ENCODE measurements at regions not wholly inside any gene's neighbourhood (a gene's known extent, or its start where the extent isn't known, plus 50 kb on each side); places are given as distances from the start of the nearest gene placed in this dataset.
A peak's percentile ranks its signal among the peaks of the same experiment; 100 is the strongest.

GRCh38 chr7:46493196-46493595, 572.1 kb upstream of the IGFBP3 start:
- Histone ChIP-seq H2AK5ac (ENCODE audit: low read depth, low read length) (no peak overlapping the region), H3K79me1 (ENCODE audit: low read depth, low read length) (no peaks in the 10 kb centered on the region), H3K27me3 (replicated peaks in 1 of 4; ENCODE audit: control insufficient read depth in 3 of 4, extremely low read depth in 1 of 4, insufficient read depth in 3 of 4, low read length in 3 of 4) (no peaks in the 10 kb centered on the region), H3K4me3 (ENCODE audit: extremely low read depth in 1 of 4, insufficient read depth in 2 of 4, low read depth in 3 of 4, low read length in 4 of 4) (no peak overlapping the region), H2BK120ac (replicated peaks; ENCODE audit: low read depth, low read length) (no peak overlapping the region), H3K56ac (replicated peaks; ENCODE audit: insufficient read length, low read depth, low read length) (no peak overlapping the region), H3K4me1 (replicated peaks in 1 of 4; ENCODE audit: control insufficient read depth in 3 of 4, insufficient read depth in 4 of 4, low read length in 3 of 4) (no peaks in the 10 kb centered on the region), H4K5ac (ENCODE audit: insufficient read length, low read depth, low read length) (no peak overlapping the region), H4K8ac (ENCODE audit: extremely low read depth, insufficient read depth, low read length) (no peak overlapping the region), H3K14ac (ENCODE audit: insufficient read length) (no peak overlapping the region), H3K23ac (ENCODE audit: insufficient read length) (no peak overlapping the region), H3K27ac (ENCODE audit: low read depth, low read length) (no peak overlapping the region), H3K18ac (ENCODE audit: extremely low read depth, low read length) (no peak overlapping the region), H2AFZ (ENCODE audit: low read length) (no peak overlapping the region), H3K36me3 (ENCODE audit: control insufficient read depth in 2 of 4, insufficient read depth in 4 of 4, low read length in 3 of 4) (no peaks in the 10 kb centered on the region), H3K4ac (replicated peaks; ENCODE audit: insufficient read length, low read depth, low read length) (no peak overlapping the region), H2BK5ac (ENCODE audit: low read depth, low read length) (no peak overlapping the region), H4K91ac (replicated peaks; ENCODE audit: insufficient read length, low read length) (no peak overlapping the region), H3K23me2 (ENCODE audit: low read depth, low read length) (no peaks in the 10 kb centered on the region), H3K9ac (replicated peaks in 1 of 4; ENCODE audit: extremely low read depth in 1 of 4, low read depth in 3 of 4, low read length in 3 of 4) (no peak overlapping the region), H3K79me2 (ENCODE audit: control insufficient read depth in 1 of 2, insufficient read depth in 2 of 2, low read length in 2 of 2) (no peaks in the 10 kb centered on the region), H3K9me3 (ENCODE audit: insufficient read depth in 2 of 2, low read depth in 1 of 2, low read length in 1 of 2) (no peaks in the 10 kb centered on the region), H2BK15ac (ENCODE audit: low read length) (no peak overlapping the region), H2BK20ac (ENCODE audit: low read length) (no peak overlapping the region), H4K20me1 (replicated peaks in 1 of 2; ENCODE audit: control insufficient read depth in 1 of 2, insufficient read depth in 2 of 2, low read length in 2 of 2) (no peaks in the 10 kb centered on the region), H3K4me2 (ENCODE audit: insufficient read depth in 1 of 2, low read depth in 2 of 2, low read length in 2 of 2) (no peak overlapping the region), H2BK12ac (ENCODE audit: low read depth, low read length) (no peak overlapping the region)
- TF ChIP-seq TAF7 (optimal IDR thresholded peaks at IDR 0.05; ENCODE audit: borderline replicate concordance, low read depth, low read length) (no peak), USF2 (IDR thresholded peaks at IDR 0.05; ENCODE audit: low read length) (no peak), POLR2A (IDR thresholded peaks at IDR 0.05; ENCODE audit: control extremely low read depth in 1 of 2, low read depth in 2 of 2, low read length in 2 of 2) (no peak), RAD21 (IDR thresholded peaks at IDR 0.05 in 1 of 2, conservative IDR thresholded peaks at IDR 0.05 in 1 of 2; ENCODE audit: low read depth in 2 of 2, low read length in 2 of 2) (peak in 1 of 2 experiments; percentile 26; a peak in 2 of 4 replicates), HDAC6 (IDR thresholded peaks at IDR 0.05; ENCODE audit: low read depth, low read length) (no peak), EGR1 (IDR thresholded peaks at IDR 0.05; ENCODE audit: borderline replicate concordance, low read depth, low read length) (no peak)
- 92% methylated on average over 4 of the region's 4 CpGs; no CpG with 5 or more reads in 1 of the 2 experiments for WGBS, 2 experiments (ENCODE audit: extremely low coverage in 1 of 2, insufficient coverage in 1 of 2, insufficient read length in 1 of 2, insufficient replicate concordance in 2 of 2, low coverage in 1 of 2, low lambda C conversion rate in 2 of 2, missing lambda C conversion rate in 1 of 2)
- DNase-seq (ENCODE audit: low read depth in 1 of 2, low spot score in 2 of 2): no peak
- FAIRE-seq: no peak
- POLR2A ChIA-PET (ENCODE audit: partially characterized antibody): no interaction called here
- CTCF ChIA-PET (ENCODE audit: partially characterized antibody): interaction anchor here (1.0 to 1.1 kb wide), 2 partner anchors 21 to 199 kb away, joined by 3 to 4 read pairs; no protein-coding TSS in a partner anchor

Data from H1 (cell line).